ENCODE measurements at regions not wholly inside any gene's neighbourhood (a gene's known extent, or its start where the extent isn't known, plus 50 kb on each side); places are given as distances from the start of the nearest gene placed in this dataset.

DNA sequence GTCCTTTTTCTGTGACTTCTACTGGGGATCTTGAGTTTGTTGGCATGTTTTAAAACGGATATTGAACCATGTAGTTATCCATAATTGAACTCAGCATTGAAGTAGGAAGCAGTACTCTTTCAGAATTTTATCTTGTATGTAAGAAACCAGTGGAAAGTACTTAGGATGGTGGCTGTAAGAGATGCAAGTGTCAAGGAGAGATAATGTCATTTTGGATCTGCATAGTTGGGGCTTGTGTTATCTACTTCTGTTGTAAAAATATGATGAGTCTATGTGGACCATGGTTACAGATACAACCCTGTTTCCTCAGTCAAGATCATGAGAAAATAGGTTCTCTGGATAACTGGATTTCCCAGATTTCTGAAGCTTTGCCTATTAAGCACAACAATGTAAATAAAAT lies 113.7 kb downstream of the NAB1 start:
- TF ChIP-seq, protein P1, sequence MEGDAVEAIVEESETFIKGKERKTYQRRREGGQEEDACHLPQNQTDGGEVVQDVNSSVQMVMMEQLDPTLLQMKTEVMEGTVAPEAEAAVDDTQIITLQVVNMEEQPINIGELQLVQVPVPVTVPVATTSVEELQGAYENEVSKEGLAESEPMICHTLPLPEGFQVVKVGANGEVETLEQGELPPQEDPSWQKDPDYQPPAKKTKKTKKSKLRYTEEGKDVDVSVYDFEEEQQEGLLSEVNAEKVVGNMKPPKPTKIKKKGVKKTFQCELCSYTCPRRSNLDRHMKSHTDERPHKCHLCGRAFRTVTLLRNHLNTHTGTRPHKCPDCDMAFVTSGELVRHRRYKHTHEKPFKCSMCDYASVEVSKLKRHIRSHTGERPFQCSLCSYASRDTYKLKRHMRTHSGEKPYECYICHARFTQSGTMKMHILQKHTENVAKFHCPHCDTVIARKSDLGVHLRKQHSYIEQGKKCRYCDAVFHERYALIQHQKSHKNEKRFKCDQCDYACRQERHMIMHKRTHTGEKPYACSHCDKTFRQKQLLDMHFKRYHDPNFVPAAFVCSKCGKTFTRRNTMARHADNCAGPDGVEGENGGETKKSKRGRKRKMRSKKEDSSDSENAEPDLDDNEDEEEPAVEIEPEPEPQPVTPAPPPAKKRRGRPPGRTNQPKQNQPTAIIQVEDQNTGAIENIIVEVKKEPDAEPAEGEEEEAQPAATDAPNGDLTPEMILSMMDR (tag by site-specific recombination; IDR thresholded peaks at IDR 0.05) = no peak
- TF ChIP-seq ZNF274 (IDR thresholded peaks at IDR 0.05; ENCODE audit: low read length) (no peak), ZNF274 (tag by site-specific recombination; IDR thresholded peaks at IDR 0.05; ENCODE audit: borderline replicate concordance) (no peak), SALL2 (tag by site-specific recombination; IDR thresholded peaks at IDR 0.05; ENCODE audit: borderline replicate concordance) (no peak), ZNF791 (tag by site-specific recombination; IDR thresholded peaks at IDR 0.05) (no peak), KLF9 (tag by site-specific recombination; IDR thresholded peaks at IDR 0.05; ENCODE audit: low read depth) (no peak), PRDM1 (tag by site-specific recombination; IDR thresholded peaks at IDR 0.05) (no peak), TRIM28 (IDR thresholded peaks at IDR 0.05; ENCODE audit: borderline replicate concordance, low read length) (no peak), SETDB1 (IDR thresholded peaks at IDR 0.05; ENCODE audit: insufficient read length, low read length) (no peak)
- TF ChIP-seq, protein P2, sequence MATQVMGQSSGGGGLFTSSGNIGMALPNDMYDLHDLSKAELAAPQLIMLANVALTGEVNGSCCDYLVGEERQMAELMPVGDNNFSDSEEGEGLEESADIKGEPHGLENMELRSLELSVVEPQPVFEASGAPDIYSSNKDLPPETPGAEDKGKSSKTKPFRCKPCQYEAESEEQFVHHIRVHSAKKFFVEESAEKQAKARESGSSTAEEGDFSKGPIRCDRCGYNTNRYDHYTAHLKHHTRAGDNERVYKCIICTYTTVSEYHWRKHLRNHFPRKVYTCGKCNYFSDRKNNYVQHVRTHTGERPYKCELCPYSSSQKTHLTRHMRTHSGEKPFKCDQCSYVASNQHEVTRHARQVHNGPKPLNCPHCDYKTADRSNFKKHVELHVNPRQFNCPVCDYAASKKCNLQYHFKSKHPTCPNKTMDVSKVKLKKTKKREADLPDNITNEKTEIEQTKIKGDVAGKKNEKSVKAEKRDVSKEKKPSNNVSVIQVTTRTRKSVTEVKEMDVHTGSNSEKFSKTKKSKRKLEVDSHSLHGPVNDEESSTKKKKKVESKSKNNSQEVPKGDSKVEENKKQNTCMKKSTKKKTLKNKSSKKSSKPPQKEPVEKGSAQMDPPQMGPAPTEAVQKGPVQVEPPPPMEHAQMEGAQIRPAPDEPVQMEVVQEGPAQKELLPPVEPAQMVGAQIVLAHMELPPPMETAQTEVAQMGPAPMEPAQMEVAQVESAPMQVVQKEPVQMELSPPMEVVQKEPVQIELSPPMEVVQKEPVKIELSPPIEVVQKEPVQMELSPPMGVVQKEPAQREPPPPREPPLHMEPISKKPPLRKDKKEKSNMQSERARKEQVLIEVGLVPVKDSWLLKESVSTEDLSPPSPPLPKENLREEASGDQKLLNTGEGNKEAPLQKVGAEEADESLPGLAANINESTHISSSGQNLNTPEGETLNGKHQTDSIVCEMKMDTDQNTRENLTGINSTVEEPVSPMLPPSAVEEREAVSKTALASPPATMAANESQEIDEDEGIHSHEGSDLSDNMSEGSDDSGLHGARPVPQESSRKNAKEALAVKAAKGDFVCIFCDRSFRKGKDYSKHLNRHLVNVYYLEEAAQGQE (tag by site-specific recombination; IDR thresholded peaks at IDR 0.05) = no peak
